HG03439 (cell line): ENCODE measurements at regions not wholly inside any gene's neighbourhood (a gene's known extent, or its start where the extent isn't known, plus 50 kb on each side); places are given as distances from the start of the nearest gene placed in this dataset.

ENCODE experiments used
- ATAC-seq: cut with Tn5 transposase; IDR thresholded peaks from one replicate; pipeline ENCODE4 v1.9.1; 2021; ENCODE audit warnings: mild to moderate bottlenecking, moderate library complexity; ENCODE audit not compliant: unreplicated experiment

DNA sequence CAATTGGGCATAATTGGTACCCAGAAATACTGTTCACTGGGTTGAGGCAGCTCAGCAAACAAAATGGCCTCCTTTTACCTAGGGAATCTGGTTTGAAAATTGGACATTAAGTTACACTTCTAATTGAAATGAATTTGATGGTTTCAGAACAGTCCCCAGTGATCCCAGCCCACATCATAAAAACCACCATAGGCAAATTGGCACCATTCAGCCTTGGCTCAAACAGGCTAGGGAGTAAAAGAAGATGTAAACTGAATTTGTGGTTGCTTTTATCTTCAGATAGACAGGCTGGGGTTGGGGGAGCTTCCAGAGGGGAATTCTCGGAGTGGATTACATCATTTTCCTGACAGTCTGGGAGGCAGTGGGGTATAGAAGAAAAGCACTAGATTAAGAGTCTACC, 576.5 kb downstream of the MID1IP1 start:
- ATAC-seq = no peak

- no peak for ATAC-seq
Measured at GRCh38 chrX:39381422-39381821, 580.2 kb downstream of the MID1IP1 start.

DNA sequence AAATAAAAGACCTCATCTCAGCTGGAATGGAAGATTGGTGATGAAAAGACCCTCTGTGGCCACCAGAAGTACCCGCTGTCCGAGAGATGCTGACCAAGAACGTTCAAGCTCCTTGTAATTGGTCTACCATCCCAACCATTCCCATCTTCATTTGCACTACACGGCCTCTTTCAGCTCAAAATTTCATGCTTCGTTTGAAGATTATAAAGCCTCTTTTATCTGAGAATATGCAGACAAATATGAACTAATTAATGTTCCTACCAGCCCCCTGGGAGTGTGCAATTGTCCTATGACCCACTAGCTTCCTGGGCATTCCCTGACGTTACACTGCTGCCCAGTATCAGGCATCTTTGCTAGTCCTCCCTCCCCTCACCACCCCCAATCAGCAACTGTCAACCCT, 583.7 kb downstream of the MID1IP1 start:
- ATAC-seq = no peak

DNA sequence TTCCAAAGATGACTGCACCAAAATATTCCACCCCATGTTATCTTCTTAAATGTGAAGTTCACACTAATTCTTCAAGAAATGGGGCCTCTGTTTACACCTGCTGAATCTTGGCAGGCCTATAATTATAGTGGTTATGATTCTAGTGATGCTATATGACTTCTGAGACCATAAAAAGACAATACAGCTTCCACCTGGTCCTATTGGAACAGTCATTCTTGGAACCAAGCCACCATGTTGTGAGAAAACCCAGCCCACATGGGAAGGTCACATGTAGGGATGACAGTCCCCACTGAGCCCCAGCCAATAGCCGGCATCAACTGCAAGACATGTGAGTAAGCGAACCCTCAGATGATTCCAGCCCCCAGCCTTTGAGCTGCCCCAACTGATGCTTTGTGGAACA, 587.5 kb downstream of the MID1IP1 start:
- ATAC-seq = no peak

- no peak for ATAC-seq
Measured at GRCh38 chrX:39396358-39396995, 595.2 kb downstream of the MID1IP1 start.

DNA sequence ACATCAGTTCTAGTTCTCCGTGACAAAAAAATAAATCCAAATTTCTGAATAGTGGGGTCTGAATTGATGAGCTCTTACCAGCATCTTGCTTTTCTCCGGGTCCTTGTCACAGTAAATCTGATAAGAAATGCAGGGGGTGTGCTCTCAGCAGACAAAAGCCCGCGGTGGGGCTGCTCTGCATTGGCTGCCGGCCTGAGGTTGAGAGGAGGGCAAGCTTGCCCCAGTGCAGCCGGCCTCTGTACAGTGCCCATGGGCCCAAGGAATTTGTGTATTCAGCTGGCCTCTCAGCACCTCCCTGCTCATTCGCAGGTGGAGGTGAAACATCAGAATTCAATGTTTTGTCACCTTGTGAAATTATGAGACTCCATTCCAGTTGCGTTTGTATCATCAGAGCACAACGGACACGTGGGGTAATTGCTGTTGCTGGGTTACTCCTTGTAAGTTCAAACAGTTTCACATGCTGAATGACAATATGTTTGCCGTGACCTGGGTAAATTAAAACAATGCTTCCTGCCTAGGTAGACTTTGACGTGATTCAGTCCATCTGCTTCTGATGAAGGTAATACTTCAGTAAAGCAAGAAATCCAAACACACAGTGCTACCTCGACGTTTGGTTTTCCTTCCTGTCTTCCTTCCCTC, 596.4 kb downstream of the MID1IP1 start:
- no peak for ATAC-seq

DNA sequence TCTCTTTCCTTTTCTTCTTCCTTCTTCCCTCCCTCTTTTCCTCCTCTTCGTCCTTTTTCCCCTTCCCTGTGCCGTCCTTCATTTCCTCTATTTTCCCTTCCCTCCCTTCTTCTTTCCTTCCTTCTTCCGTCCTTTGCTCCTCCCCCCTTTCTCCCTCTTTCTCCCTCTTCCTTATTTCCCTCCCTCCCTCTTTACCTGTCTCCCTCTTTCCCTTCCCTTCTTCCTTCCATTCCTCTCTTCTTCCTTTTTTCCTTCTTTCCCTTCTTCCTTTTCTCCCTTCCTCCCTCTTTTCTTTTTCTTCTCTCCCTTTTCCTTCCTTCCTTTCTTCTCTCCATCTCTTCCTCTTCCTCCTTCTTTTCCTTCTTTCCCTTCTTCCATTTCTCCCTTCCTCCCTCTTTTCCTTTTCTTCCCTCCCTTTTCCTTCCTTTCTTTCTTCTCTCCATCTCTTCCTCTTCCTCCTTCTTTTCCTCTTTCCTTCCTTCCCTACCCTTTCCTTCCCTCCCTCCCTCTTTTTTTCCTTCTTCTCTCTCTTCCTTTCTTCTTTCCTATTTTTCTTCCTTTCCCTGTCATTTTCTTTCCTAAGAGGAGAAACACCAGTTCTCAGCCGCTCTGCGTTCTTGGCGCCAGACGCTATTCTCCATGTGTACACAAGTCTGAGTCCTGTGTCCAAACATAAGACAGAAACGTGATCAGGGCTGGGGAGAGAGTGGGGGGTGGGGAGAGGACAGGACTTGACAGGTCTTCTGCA, 597.1 kb downstream of the MID1IP1 start:
- no peak for ATAC-seq

GRCh38 chrX:39398963-39399261, 597.7 kb downstream of the MID1IP1 start:
- ATAC-seq = no peak

DNA sequence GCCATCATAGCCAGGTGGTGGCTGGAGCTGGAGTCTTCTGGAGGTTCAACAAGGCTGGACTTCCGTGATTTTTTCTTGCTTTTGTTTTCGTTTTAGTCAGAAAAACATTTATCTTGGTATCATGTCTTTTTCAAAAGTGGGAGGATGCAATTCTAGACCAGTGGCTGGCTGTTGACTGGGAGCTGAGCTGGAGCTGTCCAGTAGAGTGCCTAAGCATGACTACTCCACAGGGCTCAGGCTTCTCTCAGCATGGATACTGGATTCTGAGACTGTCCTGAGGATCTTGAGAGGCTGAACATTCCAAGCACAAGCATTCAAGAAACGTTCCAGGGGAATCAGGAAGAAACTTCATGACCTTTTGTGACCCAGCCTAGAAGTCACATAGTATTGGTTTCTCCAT, 598.1 kb downstream of the MID1IP1 start:
- no peak for ATAC-seq

GRCh38 chrX:39401483-39402110, 600.3 kb downstream of the MID1IP1 start:
- no peak for ATAC-seq

DNA sequence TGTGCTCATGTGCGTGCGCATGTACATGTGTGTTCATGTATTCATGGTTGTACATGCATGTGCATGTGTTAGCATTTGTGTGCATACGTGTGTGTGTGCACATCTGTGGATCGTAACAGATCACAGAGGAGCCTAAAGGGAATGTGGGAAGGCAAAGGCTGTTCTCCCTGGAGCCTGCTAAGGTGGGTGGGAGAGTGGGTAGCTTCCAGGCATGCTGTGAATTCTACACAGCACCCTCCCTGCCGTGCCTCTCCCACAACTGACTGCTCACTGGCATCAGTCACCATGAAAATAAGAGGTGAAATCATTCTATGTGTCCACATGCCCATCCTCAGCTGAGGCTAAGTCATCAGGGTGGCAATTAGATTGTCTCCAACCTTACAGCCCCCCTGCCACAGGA, 600.9 kb downstream of the MID1IP1 start:
- no peak for ATAC-seq

DNA sequence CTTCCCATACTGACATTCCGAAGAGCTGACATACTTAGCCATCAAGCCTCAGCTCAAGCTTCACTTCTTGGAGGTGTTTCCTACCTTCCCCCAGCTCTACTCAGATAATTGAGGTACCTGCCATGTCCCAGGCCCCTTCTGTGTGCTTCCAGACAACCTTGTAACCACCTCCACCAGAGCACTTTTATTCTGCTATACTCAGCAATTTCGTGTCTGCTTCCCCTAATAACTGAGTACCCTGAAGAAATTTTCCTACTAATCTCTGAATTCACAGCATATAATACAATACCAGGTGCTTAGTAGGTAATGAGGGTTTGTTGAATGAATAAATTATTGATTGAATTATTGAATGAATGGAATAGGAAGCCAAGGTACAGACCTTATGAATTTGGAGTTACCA, 605.5 kb downstream of the MID1IP1 start:
- no peak for ATAC-seq

DNA sequence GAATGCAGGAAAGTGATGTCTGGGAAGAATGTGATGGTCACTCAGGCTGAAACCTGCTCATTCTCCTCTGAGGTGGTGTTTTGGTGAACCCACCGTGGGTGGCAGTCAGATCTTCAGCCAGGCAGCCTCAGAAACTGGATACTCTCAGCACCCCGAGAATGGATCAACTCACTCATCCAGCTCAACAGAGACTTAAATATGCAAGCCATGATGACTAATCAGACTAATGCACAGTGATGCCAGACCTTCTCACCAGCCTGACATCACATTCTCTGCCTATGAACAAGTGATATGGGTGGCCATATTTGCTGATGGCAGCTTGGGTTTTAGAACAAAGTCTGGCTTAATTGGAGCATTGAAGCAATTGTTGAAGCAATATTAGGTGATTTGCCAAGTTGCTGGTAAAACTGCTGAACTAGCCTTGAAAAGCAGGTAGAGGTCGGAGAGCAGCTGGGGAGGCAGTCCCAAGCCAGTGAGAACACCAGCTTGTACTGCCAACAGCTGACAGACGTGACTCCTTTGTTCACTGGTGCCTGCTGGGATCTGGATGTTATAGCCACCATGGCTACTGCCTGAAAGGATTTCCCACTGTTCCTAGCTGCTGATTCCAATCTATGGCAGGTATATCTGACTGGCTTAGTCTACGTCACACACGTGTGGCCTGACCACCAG, 608.1 kb downstream of the MID1IP1 start:
- no peak for ATAC-seq

DNA sequence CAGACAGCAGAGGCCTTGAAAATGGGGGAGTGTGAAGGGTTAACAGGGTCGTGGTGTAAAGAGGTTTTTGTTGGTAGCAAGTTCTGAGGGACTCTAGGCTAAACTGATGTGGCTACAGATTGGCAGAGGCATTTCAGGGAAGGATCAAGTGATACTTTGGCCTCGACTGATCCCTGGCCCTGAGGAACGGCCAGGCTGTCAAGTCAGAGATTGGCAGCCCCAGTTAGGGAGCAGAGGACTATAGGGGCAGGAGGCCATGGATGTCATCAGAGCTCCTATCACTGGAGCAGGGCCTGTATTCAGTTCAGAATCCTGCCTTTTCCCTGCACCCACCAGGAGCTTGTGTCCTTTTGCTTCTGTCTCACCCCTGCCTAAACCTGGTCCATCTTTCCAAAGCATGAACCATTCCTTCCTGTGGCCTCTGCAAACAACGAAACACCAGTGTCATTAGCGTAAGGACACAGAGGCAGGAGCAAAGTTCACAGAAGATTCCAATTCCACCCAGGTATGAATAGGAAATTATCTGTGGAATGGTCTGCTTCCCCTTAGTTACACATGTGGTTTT, 613.1 kb downstream of the MID1IP1 start:
- ATAC-seq = no peak

GRCh38 chrX:39416547-39417260, 615.4 kb downstream of the MID1IP1 start:
- no peak for ATAC-seq

GRCh38 chrX:39418254-39418704, 617.0 kb downstream of the MID1IP1 start:
- ATAC-seq = no peak

- no peak for ATAC-seq
Measured at GRCh38 chrX:39418731-39419638, 617.7 kb downstream of the MID1IP1 start.

DNA sequence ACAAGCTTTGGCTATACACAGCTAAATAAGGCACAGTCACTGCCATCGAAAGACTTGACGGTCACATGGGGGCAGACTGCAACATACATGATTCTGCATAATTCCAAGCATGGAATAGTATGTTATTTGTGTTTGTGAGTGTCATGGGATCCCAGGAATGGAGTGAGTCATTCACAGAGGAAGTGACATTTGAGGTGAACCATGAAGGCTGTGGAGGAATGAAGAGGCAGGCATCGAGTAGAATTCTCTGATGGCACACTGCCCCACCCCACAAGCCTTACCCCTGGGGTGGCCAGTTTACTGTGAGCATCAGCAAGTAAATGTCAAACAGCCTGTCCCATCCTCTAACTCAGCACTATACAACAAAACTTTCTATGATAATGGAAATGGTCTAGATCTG, 619.7 kb downstream of the MID1IP1 start:
- ATAC-seq = no peak

DNA sequence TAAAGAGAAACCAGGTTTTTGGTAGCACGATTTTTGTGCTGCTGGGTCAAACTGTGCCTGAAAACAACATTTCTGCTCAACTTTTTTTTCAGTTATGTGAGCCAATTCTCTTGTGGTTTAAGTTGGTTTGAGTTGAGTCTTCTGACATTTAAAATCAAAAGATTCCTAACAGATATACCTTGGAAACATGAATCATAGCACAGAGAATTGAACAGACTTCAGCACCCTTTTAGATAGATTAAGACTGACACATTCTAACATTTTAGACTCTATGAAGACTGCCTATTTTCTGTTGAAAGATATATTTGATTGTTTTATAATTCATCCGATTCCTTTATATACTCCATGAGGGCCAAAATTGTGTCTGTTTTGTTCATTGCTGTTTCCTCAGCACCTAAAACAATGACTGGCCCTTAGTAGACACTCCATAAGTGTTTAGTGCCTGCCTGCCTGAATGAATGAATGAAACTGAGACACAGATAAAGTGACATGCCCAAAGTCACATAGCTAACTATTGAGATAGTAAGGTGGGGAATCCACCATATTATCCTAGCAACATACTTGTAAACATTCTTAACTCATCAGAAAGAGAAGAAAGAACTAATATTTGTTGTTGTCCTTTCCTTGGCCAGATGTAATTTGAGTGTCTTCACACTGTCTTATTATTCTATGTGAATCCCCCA, 624.0 kb downstream of the MID1IP1 start:
- ATAC-seq = no peak
